GM12878 (cell line): ENCODE measurements at regions not wholly inside any gene's neighbourhood (a gene's known extent, or its start where the extent isn't known, plus 50 kb on each side); places are given as distances from the start of the nearest gene placed in this dataset.
"Not testable (repeated sequence)": the region's sequence is repeated elsewhere in the genome, so short reads cannot be mapped to it uniquely, and the experiment has no call there.

Experiments
- ATAC-seq: fragments of 200-7000 bp; cut with Tn5 transposase; 3 replicates; pipeline ENCODE4 v1.9.1; 2020; ENCODE audit warnings: mild to moderate bottlenecking, moderate library complexity
- BruUV-seq: library from RNA; stranded (reverse); fragments of 400-500 nt; replicated peaks from 2 replicates; lab custom pipeline; 2021; lab: Mats Ljungman, UMichigan
- CTCF ChIA-PET: fragments of 300-600 bp; sonication (Branson Sonifier 250); formaldehyde crosslinking; extraction: SDS; loops from one replicate; lab custom pipeline; 2021; ENCODE audit warnings: inconsistent platforms; lab: Yijun Ruan, JAX
- POLR2A ChIA-PET: fragments of 350-600 bp; formaldehyde crosslinking; extraction: SDS; loops from one replicate; lab custom pipeline; 2021; ENCODE audit warnings: inconsistent platforms; lab: Charles Lee
- RAD21 ChIA-PET: fragments of 300-600 bp; sonication (Branson Sonifier 250); formaldehyde crosslinking; loops from one replicate; lab custom pipeline; 2023; ENCODE audit warnings: antibody characterized with exemption; ENCODE audit not compliant: unreplicated experiment; lab: Charles Lee
- SMC1A ChIA-PET: fragments of 300-600 bp; sonication (Branson Sonifier 250); formaldehyde crosslinking; loops from one replicate; lab custom pipeline; 2023; ENCODE audit not compliant: unreplicated experiment, uncharacterized antibody; lab: Charles Lee
- DNase-seq: peaks from one replicate; pipeline ENCODE4 v3.0.0-alpha.2; 2011; ENCODE audit warnings: low read depth, low spot score
- FAIRE-seq: peaks from 3 replicates; lab custom pipeline; 2011; peaks lifted over from hg19 to GRCh38; lab: Jason Lieb, UNC
- H2AFZ ChIP-seq: 2 replicates; pipeline ENCODE4 v1.6.0; 2011; ENCODE audit warnings: low read depth, low read length, control low read depth; ENCODE audit not compliant: control insufficient read depth
- H3K27ac ChIP-seq: 2 replicates; pipeline ENCODE4 v1.5.1; 2011; ENCODE audit warnings: control low read depth; ENCODE audit not compliant: control insufficient read depth, insufficient read depth
- H3K27me3 ChIP-seq, 2 experiments: replicated peaks in 1 of 2; 2 replicates each; pipeline versions ENCODE4 v1.6.0 to v1.6.1; 2011; ENCODE audit warnings: low read length in 1 of 2; ENCODE audit not compliant: control insufficient read depth in 2 of 2, insufficient read depth in 2 of 2
- H3K36me3 ChIP-seq, 2 experiments: 2 replicates each; pipeline ENCODE4 v1.5.1; 2011; ENCODE audit warnings: low read length in 1 of 2; ENCODE audit not compliant: control insufficient read depth in 2 of 2, insufficient read depth in 2 of 2
- H3K4me1 ChIP-seq: 2 replicates; pipeline ENCODE4 v1.6.1; 2011; ENCODE audit warnings: mild to moderate bottlenecking, low read length, moderate library complexity, mixed read lengths; ENCODE audit not compliant: control insufficient read depth, insufficient read depth
- H3K4me2 ChIP-seq: 2 replicates; pipeline ENCODE4 v1.6.0; 2011; ENCODE audit warnings: control low read depth; ENCODE audit not compliant: control insufficient read depth, insufficient read depth
- H3K4me3 ChIP-seq: fragments of 200-600 bp; sonication (generic); 2 replicates; pipeline ENCODE4 v1.5.1; 2016
- H3K79me2 ChIP-seq: 2 replicates; pipeline ENCODE4 v1.6.0; 2011; ENCODE audit warnings: low read length; ENCODE audit not compliant: control insufficient read depth, insufficient read depth
- H3K9ac ChIP-seq: 2 replicates; pipeline ENCODE4 v1.8.0; 2011; ENCODE audit warnings: low read length, control low read depth, mixed read lengths; ENCODE audit not compliant: control insufficient read depth, insufficient read depth
- H3K9me3 ChIP-seq: replicated peaks from 3 replicates; pipeline ENCODE4 v1.5.1; 2011; ENCODE audit warnings: mild to moderate bottlenecking, low read length; ENCODE audit not compliant: control insufficient read depth, insufficient read depth
- H4K20me1 ChIP-seq: 2 replicates; pipeline ENCODE4 v1.6.0; 2011; ENCODE audit not compliant: control insufficient read depth, insufficient read depth
- NRF1 ChIP-seq: conservative IDR thresholded peaks from 2 replicates; pipeline ENCODE4 v1.6.1; 2011; ENCODE audit warnings: mild to moderate bottlenecking, low read depth, low read length, improper control_type of control experiment
- POLR2A ChIP-seq: IDR thresholded peaks from 2 replicates; pipeline ENCODE4 v1.6.1; 2011; ENCODE audit warnings: low read depth, mild to moderate bottlenecking, low read length
- TAF1 ChIP-seq: IDR thresholded peaks from 2 replicates; pipeline ENCODE4 v1.6.1; 2011; ENCODE audit warnings: mild to moderate bottlenecking, low read depth, low read length, borderline replicate concordance
- YY1 ChIP-seq: IDR thresholded peaks from 2 replicates; pipeline ENCODE4 v1.6.1; 2011; ENCODE audit warnings: low read depth, mild to moderate bottlenecking, low read length
- WGBS: methylation state at CpG from one replicate; pipeline ENCODE4 v1.1.6; 2016; ENCODE audit warnings: low lambda C conversion rate; ENCODE audit not compliant: insufficient replicate concordance, insufficient coverage; ENCODE audit errors: missing lambda C conversion rate; 5-methylcytosine and 5-hydroxymethylcytosine counted together
- in situ Hi-C: fragments of 300-500 bp; cut with MboI; formaldehyde crosslinking; loops from 9 replicates; pipeline ENCODE4 v1.14.3; 2018; ENCODE audit warnings: mixed read lengths
- intact Hi-C: fragments of 100-400 bp; cut with micrococcal nuclease; formaldehyde crosslinking; loops from one replicate; pipeline ENCODE4 v1.14.2; 2022; ENCODE audit not compliant: unreplicated experiment

DNA sequence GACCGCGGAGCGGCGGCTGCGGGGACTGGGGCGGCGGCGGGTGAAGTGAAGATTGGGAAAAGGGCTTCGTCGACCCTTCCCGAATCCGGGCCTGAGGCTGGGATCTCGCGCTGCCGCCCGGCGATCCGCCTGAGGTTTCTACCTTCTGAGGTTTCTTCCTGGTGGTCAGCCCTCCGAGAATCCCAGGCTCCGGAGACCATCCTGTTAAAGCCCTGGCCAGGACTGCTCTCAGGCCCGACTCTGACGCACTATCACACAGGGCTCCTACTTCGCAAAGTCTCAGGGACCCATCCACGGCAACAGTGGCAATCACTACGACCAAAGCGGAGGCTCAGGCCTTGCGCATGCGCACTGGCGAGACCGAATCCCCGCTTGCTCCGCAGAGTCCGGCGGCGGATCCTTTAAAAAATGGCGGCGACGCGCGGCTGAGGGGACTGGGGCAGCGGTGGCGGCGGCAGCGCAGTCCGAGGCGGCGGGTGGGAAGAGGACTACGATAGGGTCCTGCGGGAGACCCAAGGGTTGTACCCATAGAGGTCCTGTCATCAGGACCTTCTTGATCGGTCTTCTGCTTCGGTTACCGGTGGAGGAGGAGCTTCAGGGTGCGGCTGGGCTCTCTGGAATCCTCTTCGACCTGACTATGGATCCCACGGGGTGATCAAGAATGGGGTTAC, 157.2 kb upstream of the ZNF337 start:
- RAD21 ChIA-PET, POLR2A ChIA-PET, H3K9me3 ChIP-seq, in situ Hi-C loops, BruUV-seq, FAIRE-seq, H3K27me3 ChIP-seq, H3K36me3 ChIP-seq, H4K20me1 ChIP-seq, intact Hi-C loops, SMC1A ChIA-PET, H3K4me1 ChIP-seq, CTCF ChIA-PET, DNase-seq, H3K79me2 ChIP-seq: not testable (repeated sequence)
- Histone ChIP-seq H3K27ac (0 out of 2 replicates have a peak overlapping the region, but pooled peaks have one; percentile 25), H3K4me2 (peak overlapping the region; percentile 94), H3K4me3 (peak overlapping the region; percentile 70), H2AFZ (peak overlapping the region; percentile 98), H3K9ac (peak overlapping the region; percentile 68; the same call in 1 of the 2 replicates)
- ATAC-seq = peak; percentile 87
- under 1% methylated on average over 54 of the region's 55 CpGs for WGBS
- peak; percentile 60 for TF ChIP-seq POLR2A
- TF ChIP-seq NRF1 = peak; percentile 64
- peak; percentile 93 for TF ChIP-seq YY1
- 0 out of 2 replicates have a peak, but pooled peaks have one; percentile 17 for TF ChIP-seq TAF1

DNA sequence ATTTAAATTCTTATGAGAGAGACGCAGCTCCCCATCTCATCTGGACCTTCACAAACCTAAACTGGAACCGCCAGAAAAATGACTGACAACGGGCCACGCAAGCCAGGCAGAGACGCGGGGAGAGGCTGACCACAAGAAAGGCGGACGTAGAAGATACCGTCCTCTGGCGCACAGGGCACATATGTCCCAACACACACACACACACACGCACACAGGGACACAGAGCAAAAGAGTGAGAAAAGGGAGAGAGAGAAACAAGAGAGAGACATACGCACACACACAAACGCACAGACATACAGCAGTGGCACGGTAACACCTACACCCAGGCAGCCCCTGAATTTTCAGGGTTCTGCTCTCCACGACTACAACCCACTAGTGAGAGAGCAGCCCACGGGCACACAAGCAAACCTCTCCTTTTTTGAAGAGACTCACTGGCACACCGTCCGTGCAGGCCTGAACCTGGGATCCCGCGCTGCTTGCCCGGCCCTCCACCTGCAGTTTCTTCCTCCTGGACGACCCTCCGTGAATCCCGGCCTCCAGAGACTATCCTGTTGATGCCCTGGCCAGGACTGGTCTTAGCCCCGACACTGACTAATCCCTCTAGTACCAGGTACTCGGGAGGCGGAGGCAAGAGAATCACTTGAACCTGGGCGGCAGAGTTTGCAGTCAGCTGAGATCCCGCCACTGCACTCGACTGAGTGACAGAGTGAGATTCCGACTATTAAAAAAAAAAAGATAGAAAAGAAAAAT, 156.5 kb upstream of the ZNF337 start:
- 62% methylated on average over 30 of the region's 31 CpGs for WGBS
- in situ Hi-C loops, FAIRE-seq, RAD21 ChIA-PET, SMC1A ChIA-PET, H3K27me3 ChIP-seq, DNase-seq, H3K27ac ChIP-seq, H3K4me1 ChIP-seq, H4K20me1 ChIP-seq, CTCF ChIA-PET, H3K9me3 ChIP-seq, H3K79me2 ChIP-seq, H3K36me3 ChIP-seq, intact Hi-C loops, POLR2A ChIA-PET: not testable (repeated sequence)
- H3K4me3 ChIP-seq = peak overlapping the region; percentile 70
- peak overlapping the region; percentile 68; the same call in 1 of the 2 replicates for H3K9ac ChIP-seq
- H3K4me2 ChIP-seq = peak overlapping the region; percentile 94
- H2AFZ ChIP-seq = peak overlapping the region; percentile 98
- BruUV-seq = TSS peak; percentile 68
- peak; percentile 38 for ATAC-seq

DNA sequence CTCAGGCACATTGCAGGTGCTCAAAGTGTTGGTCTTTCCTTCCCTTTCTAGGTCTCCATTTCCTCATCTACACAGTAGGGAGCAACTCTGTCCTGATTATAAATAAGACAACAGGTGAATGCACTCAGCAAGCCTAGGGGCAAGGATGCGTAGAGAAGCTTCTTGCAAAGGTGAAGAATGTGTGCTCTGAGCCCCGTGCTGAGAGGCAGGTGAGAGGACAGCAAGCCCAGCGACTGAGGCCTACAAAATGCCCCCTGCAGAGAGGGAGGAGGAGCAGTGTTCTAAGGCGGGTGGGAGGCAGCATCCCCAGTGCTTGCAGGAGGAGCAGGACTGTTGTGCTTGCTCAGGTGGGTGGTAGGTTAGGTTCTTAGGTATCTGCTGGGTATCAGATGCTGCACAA, 153.5 kb upstream of the ZNF337 start:
- H3K27me3 ChIP-seq, FAIRE-seq, H4K20me1 ChIP-seq, DNase-seq, H3K4me2 ChIP-seq, in situ Hi-C loops, CTCF ChIA-PET, intact Hi-C loops, H3K27ac ChIP-seq, H3K4me1 ChIP-seq, SMC1A ChIA-PET, H3K9me3 ChIP-seq, H3K9ac ChIP-seq, H3K79me2 ChIP-seq, ATAC-seq, H3K4me3 ChIP-seq, H2AFZ ChIP-seq, BruUV-seq, H3K36me3 ChIP-seq, POLR2A ChIA-PET, RAD21 ChIA-PET: not testable (repeated sequence)
- WGBS = 37% methylated on average over 4 of the region's 4 CpGs
